Neuron (in vitro differentiated cells): ENCODE measurements at regions not wholly inside any gene's neighbourhood (a gene's known extent, or its start where the extent isn't known, plus 50 kb on each side); places are given as distances from the start of the nearest gene placed in this dataset.
"Not testable (repeated sequence)": the region's sequence is repeated elsewhere in the genome, so short reads cannot be mapped to it uniquely, and the experiment has no call there.

Source experiments
- H2AFZ ChIP-seq: one replicate; pipeline ENCODE4 v1.6.1; 2013; ENCODE audit warnings: low read depth, mild to moderate bottlenecking, inconsistent platforms, low read length, moderate library complexity
- H3K27me3 ChIP-seq: one replicate; pipeline ENCODE4 v1.6.1; 2013; ENCODE audit warnings: low read length; ENCODE audit not compliant: insufficient read depth
- H3K36me3 ChIP-seq: one replicate; pipeline ENCODE4 v1.6.1; 2013; ENCODE audit warnings: low read length; ENCODE audit not compliant: insufficient read depth
- H3K4me1 ChIP-seq: one replicate; pipeline ENCODE4 v1.6.1; 2013; ENCODE audit warnings: low read length; ENCODE audit not compliant: insufficient read depth
- H3K4me3 ChIP-seq: 2 replicates; pipeline ENCODE4 v1.5.1; 2013; ENCODE audit warnings: mild to moderate bottlenecking, low read length, moderate library complexity
- H3K9me3 ChIP-seq: one replicate; pipeline ENCODE4 v1.6.1; 2013; ENCODE audit warnings: low read length

GRCh38 chr1:219717536-219717935, 104.6 kb upstream of the ZC3H11B start:
- no peaks in the 10 kb centered on the region for H3K36me3 ChIP-seq
- no peaks in the 10 kb centered on the region for H3K27me3 ChIP-seq
- peaks cover 16% of the 10 kb centered on the region for H3K4me1 ChIP-seq
- no peak overlapping the region for H2AFZ ChIP-seq
- no peak overlapping the region for H3K4me3 ChIP-seq
- H3K9me3 ChIP-seq = no peaks in the 10 kb centered on the region

DNA sequence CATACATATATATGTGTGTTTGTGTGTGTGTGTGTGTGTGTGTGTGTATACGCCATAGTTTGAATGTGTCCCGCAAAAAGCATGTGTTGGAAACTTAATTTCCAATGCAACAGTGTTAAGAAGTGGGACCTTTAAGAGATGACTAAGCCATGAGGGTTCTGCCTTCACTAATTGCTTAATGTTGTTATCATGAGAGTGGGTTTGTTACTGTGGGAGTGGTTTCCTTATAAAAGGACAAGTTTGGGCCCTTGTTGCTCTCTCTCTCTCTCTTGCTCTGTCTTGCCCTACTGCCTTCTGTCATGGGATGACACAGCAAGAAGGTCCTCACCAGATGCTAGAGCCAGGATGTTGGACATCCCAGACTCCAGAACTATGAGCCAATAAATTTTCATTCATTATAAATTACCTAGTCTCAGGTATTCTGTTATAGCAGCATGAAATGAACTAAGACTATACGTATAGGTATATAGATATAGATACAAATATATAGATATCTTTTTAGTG, 103.8 kb upstream of the ZC3H11B start:
- peaks cover 16% of the 10 kb centered on the region for H3K4me1 ChIP-seq
- H3K27me3 ChIP-seq = no peaks in the 10 kb centered on the region

DNA sequence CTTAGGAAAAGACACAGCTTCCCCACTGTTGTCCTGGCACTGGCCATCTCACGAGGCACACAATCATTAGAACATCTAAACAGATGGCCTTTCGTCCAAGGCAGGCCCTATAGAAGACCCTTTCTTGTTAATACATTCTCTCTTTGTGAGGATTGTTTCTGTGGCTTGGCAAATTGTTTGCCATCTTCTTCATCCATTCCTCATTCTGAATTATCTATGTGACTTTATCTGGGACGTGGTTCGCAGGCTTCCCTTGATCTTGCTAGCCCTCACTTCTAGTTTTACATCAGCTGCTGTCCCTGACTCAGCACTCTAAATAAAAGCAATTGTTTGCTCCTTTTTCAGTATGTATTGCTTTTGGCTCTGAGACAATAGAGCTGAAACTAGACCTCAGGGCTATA, 101.1 kb upstream of the ZC3H11B start:
- Histone ChIP-seq H3K9me3 (no peaks in the 10 kb centered on the region), H3K4me3 (no peak overlapping the region), H3K36me3 (no peaks in the 10 kb centered on the region), H3K4me1 (peaks cover 17% of the 10 kb centered on the region), H3K27me3 (no peaks in the 10 kb centered on the region), H2AFZ (peak overlapping the region; percentile 39)

More for the DNA sequence above, 103.8 kb upstream of the ZC3H11B start:
- Histone ChIP-seq H2AFZ (no peak overlapping the region), H3K4me3 (no peak overlapping the region), H3K36me3 (no peaks in the 10 kb centered on the region), H3K9me3 (no peaks in the 10 kb centered on the region)

DNA sequence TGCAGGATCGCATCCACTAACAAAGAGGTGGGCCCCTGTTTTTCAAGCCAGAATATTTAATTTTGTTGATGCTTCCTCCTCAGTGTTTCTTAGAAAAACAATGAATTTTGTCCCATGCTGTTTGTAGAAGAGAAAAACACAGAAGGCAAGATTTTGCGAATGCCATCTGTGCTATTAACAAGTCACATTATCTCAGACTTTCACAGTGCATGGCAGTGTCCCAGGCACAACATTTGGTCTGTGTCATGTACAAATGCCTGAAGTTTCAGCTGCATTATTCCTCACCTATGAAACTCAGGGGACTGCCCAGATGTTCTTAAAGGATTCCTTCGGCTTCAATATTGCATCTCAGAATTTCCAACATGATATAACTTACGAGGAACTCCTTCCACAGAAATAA, 99.6 kb upstream of the ZC3H11B start:
- Histone ChIP-seq H3K4me3 (no peak overlapping the region), H3K4me1 (peaks cover 17% of the 10 kb centered on the region), H3K27me3 (no peaks in the 10 kb centered on the region), H3K36me3 (no peaks in the 10 kb centered on the region), H2AFZ (no peak overlapping the region), H3K9me3 (no peaks in the 10 kb centered on the region)

- H2AFZ ChIP-seq = no peak overlapping the region
- H3K27me3 ChIP-seq = no peaks in the 10 kb centered on the region
- no peak overlapping the region for H3K4me3 ChIP-seq
- no peaks in the 10 kb centered on the region for H3K9me3 ChIP-seq
- peaks cover 17% of the 10 kb centered on the region for H3K4me1 ChIP-seq
- no peaks in the 10 kb centered on the region for H3K36me3 ChIP-seq
These were observed 97.8 kb upstream of the ZC3H11B start for GRCh38 chr1:219710529-219711194.

GRCh38 chr1:219708919-219709543, 96.1 kb upstream of the ZC3H11B start:
- no peaks in the 10 kb centered on the region for H3K27me3 ChIP-seq
- no peak overlapping the region for H2AFZ ChIP-seq
- no peaks in the 10 kb centered on the region for H3K9me3 ChIP-seq
- no peak overlapping the region for H3K4me3 ChIP-seq
- peaks cover 9% of the 10 kb centered on the region for H3K4me1 ChIP-seq
- no peaks in the 10 kb centered on the region for H3K36me3 ChIP-seq

GRCh38 chr1:219707885-219708284, 95.0 kb upstream of the ZC3H11B start:
- H3K36me3 ChIP-seq, H3K27me3 ChIP-seq, H3K9me3 ChIP-seq, H3K4me1 ChIP-seq, H2AFZ ChIP-seq, H3K4me3 ChIP-seq: not testable (repeated sequence)

GRCh38 chr1:219704331-219704730, 91.4 kb upstream of the ZC3H11B start:
- H3K36me3 ChIP-seq, H3K4me3 ChIP-seq, H2AFZ ChIP-seq, H3K9me3 ChIP-seq, H3K4me1 ChIP-seq, H3K27me3 ChIP-seq: not testable (repeated sequence)

GRCh38 chr1:219703368-219703639, 90.4 kb upstream of the ZC3H11B start:
- H3K27me3 ChIP-seq = no peaks in the 10 kb centered on the region
- no peaks in the 10 kb centered on the region for H3K36me3 ChIP-seq
- no peaks in the 10 kb centered on the region for H3K9me3 ChIP-seq
- H3K4me3 ChIP-seq = no peak overlapping the region
- peaks cover 6% of the 10 kb centered on the region for H3K4me1 ChIP-seq
- no peak overlapping the region for H2AFZ ChIP-seq

GRCh38 chr1:219701476-219701875, 88.6 kb upstream of the ZC3H11B start:
- Histone ChIP-seq H2AFZ (no peak overlapping the region), H3K27me3 (no peaks in the 10 kb centered on the region), H3K9me3 (no peaks in the 10 kb centered on the region), H3K4me1 (peaks cover 6% of the 10 kb centered on the region), H3K4me3 (no peak overlapping the region), H3K36me3 (no peaks in the 10 kb centered on the region)

DNA sequence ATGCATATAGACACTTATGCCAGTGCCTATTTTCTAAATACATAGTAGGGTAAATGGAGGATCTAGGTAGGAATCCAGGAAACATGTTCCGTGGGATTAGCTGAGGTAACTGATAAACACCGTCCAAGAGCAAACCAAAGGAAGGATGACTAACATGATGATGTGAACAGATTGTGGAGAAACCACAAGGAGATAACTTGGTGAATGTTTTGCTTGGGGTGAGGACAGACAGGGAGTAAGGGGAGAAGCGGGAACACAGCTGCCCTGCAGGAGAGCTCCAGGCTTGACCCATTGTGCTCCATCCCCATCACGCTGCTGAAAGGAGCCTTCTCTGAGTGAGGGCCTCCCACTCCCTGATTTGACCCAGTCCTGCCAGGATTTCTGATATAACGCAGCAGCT, 87.0 kb upstream of the ZC3H11B start:
- Histone ChIP-seq H3K9me3 (no peaks in the 10 kb centered on the region), H3K4me3 (no peak overlapping the region), H3K27me3 (no peaks in the 10 kb centered on the region), H2AFZ (no peak overlapping the region), H3K4me1 (peaks cover 6% of the 10 kb centered on the region), H3K36me3 (no peaks in the 10 kb centered on the region)

DNA sequence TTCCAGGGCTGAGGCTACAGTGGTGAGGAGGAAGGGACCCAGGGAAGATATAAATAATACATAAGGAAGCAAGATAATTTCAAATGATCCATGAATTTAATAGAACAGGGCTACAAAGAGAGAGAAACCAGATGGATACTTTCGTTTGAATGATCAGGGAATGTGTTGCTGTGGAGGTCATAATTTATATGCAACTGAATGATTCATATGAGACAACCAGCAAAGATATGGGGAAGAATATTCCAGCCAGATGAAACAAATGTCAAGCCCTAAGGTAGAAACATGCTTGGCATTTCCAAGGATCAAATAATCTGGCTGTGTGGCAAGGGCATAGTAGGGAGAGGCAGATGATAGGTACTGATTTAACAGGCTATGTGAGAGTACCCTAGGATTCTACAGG, 84.8 kb upstream of the ZC3H11B start:
- H2AFZ ChIP-seq = no peak overlapping the region
- no peaks in the 10 kb centered on the region for H3K9me3 ChIP-seq
- H3K36me3 ChIP-seq = no peaks in the 10 kb centered on the region
- H3K4me1 ChIP-seq = peaks cover 3% of the 10 kb centered on the region
- no peak overlapping the region for H3K4me3 ChIP-seq
- H3K27me3 ChIP-seq = no peaks in the 10 kb centered on the region

- no peak overlapping the region for H3K4me3 ChIP-seq
- peaks cover 6% of the 10 kb centered on the region for H3K4me1 ChIP-seq
- no peaks in the 10 kb centered on the region for H3K27me3 ChIP-seq
- no peaks in the 10 kb centered on the region for H3K9me3 ChIP-seq
- no peak overlapping the region for H2AFZ ChIP-seq
- H3K36me3 ChIP-seq = no peaks in the 10 kb centered on the region
These were observed 80.1 kb upstream of the ZC3H11B start for GRCh38 chr1:219692981-219693380.

GRCh38 chr1:219689774-219690173, 76.9 kb upstream of the ZC3H11B start:
- Histone ChIP-seq H3K4me1 (peaks cover 6% of the 10 kb centered on the region), H3K27me3 (no peaks in the 10 kb centered on the region), H3K36me3 (no peaks in the 10 kb centered on the region), H3K4me3 (no peak overlapping the region), H3K9me3 (no peaks in the 10 kb centered on the region), H2AFZ (no peak overlapping the region)
